Activated naive CD8-positive, alpha-beta T cell treated with anti-CD3 and anti-CD28 coated beads for 36 hours (primary cell): ENCODE measurements at regions not wholly inside any gene's neighbourhood (a gene's known extent, or its start where the extent isn't known, plus 50 kb on each side); places are given as distances from the start of the nearest gene placed in this dataset.
A peak's percentile ranks its signal among the peaks of the same experiment; 100 is the strongest.

ENCODE experiments used
- DNase-seq: peaks from one replicate; pipeline ENCODE4 v3.0.0; 2021
- H3K27ac Mint-ChIP-seq: one replicate; pipeline ENCODE4 v1.8.0; 2022; ENCODE audit warnings: mild to moderate bottlenecking, moderate library complexity, mixed read lengths
- H3K27me3 Mint-ChIP-seq: one replicate; pipeline ENCODE4 v1.8.0; 2022; ENCODE audit warnings: mild to moderate bottlenecking, mixed read lengths
- H3K36me3 Mint-ChIP-seq: one replicate; pipeline ENCODE4 v1.8.0; 2021; ENCODE audit warnings: mild to moderate bottlenecking, mixed read lengths
- H3K4me1 Mint-ChIP-seq: one replicate; pipeline ENCODE4 v1.8.0; 2021; ENCODE audit warnings: mixed read lengths
- H3K4me3 Mint-ChIP-seq: one replicate; pipeline ENCODE4 v1.8.0; 2022; ENCODE audit warnings: mild to moderate bottlenecking, moderate library complexity, mixed read lengths
- H3K9me3 Mint-ChIP-seq: one replicate; pipeline ENCODE4 v1.8.0; 2022; ENCODE audit warnings: mixed read lengths

GRCh38 chr10:88117869-88118632, 254.6 kb downstream of the PTEN start:
- Mint-ChIP-seq H3K4me1 (peaks cover 15% of the 10 kb centered on the region), H3K9me3 (no peaks in the 10 kb centered on the region), H3K4me3 (no peak overlapping the region), H3K36me3 (no peaks in the 10 kb centered on the region), H3K27me3 (peaks cover 6% of the 10 kb centered on the region), H3K27ac (no peak overlapping the region)
- DNase-seq = peak; percentile 21

- H3K27me3 Mint-ChIP-seq = peaks cover 6% of the 10 kb centered on the region
- no peak for DNase-seq
- no peaks in the 10 kb centered on the region for H3K36me3 Mint-ChIP-seq
- H3K9me3 Mint-ChIP-seq = no peaks in the 10 kb centered on the region
- no peak overlapping the region for H3K27ac Mint-ChIP-seq
- H3K4me1 Mint-ChIP-seq = peaks cover 13% of the 10 kb centered on the region
- H3K4me3 Mint-ChIP-seq = no peak overlapping the region
These were observed 255.3 kb downstream of the PTEN start for GRCh38 chr10:88118729-88119128.

GRCh38 chr10:88119160-88119559, 255.7 kb downstream of the PTEN start:
- Mint-ChIP-seq H3K27ac (no peak overlapping the region), H3K36me3 (no peaks in the 10 kb centered on the region), H3K4me3 (no peak overlapping the region), H3K4me1 (peaks cover 9% of the 10 kb centered on the region), H3K9me3 (no peaks in the 10 kb centered on the region), H3K27me3 (peaks cover 6% of the 10 kb centered on the region)
- no peak for DNase-seq

GRCh38 chr10:88120075-88120474, 256.6 kb downstream of the PTEN start:
- Mint-ChIP-seq H3K4me3 (no peak overlapping the region), H3K27me3 (peaks cover 6% of the 10 kb centered on the region), H3K9me3 (no peaks in the 10 kb centered on the region), H3K4me1 (peaks cover 7% of the 10 kb centered on the region), H3K27ac (peak overlapping the region; percentile 46), H3K36me3 (no peaks in the 10 kb centered on the region)
- no peak for DNase-seq

GRCh38 chr10:88120599-88121333, 257.3 kb downstream of the PTEN start:
- Mint-ChIP-seq H3K4me1 (peaks cover 7% of the 10 kb centered on the region), H3K27ac (no peak overlapping the region), H3K4me3 (no peak overlapping the region), H3K9me3 (no peaks in the 10 kb centered on the region), H3K27me3 (peaks cover 6% of the 10 kb centered on the region), H3K36me3 (no peaks in the 10 kb centered on the region)
- DNase-seq = no peak

- peaks cover 7% of the 10 kb centered on the region for H3K4me1 Mint-ChIP-seq
- H3K36me3 Mint-ChIP-seq = no peaks in the 10 kb centered on the region
- no peaks in the 10 kb centered on the region for H3K9me3 Mint-ChIP-seq
- H3K27me3 Mint-ChIP-seq = peaks cover 6% of the 10 kb centered on the region
- H3K4me3 Mint-ChIP-seq = no peak overlapping the region
- H3K27ac Mint-ChIP-seq = no peak overlapping the region
- no peak for DNase-seq
These were observed 257.9 kb downstream of the PTEN start for GRCh38 chr10:88121361-88121760.

GRCh38 chr10:88122145-88122544, 258.7 kb downstream of the PTEN start:
- Mint-ChIP-seq H3K4me3 (no peak overlapping the region), H3K36me3 (no peaks in the 10 kb centered on the region), H3K27ac (no peak overlapping the region), H3K27me3 (peaks cover 6% of the 10 kb centered on the region), H3K4me1 (peaks cover 11% of the 10 kb centered on the region), H3K9me3 (no peaks in the 10 kb centered on the region)
- no peak for DNase-seq

GRCh38 chr10:88122576-88122975, 259.2 kb downstream of the PTEN start:
- Mint-ChIP-seq H3K4me1 (peaks cover 11% of the 10 kb centered on the region), H3K27me3 (peaks cover 6% of the 10 kb centered on the region), H3K9me3 (no peaks in the 10 kb centered on the region), H3K36me3 (no peaks in the 10 kb centered on the region), H3K4me3 (no peak overlapping the region), H3K27ac (no peak overlapping the region)
- no peak for DNase-seq

- no peak overlapping the region for H3K4me3 Mint-ChIP-seq
- no peak for DNase-seq
- no peaks in the 10 kb centered on the region for H3K9me3 Mint-ChIP-seq
- H3K36me3 Mint-ChIP-seq = no peaks in the 10 kb centered on the region
- H3K27ac Mint-ChIP-seq = no peak overlapping the region
- peaks cover 5% of the 10 kb centered on the region for H3K4me1 Mint-ChIP-seq
- H3K27me3 Mint-ChIP-seq = peaks cover 6% of the 10 kb centered on the region
These were observed 262.3 kb downstream of the PTEN start for GRCh38 chr10:88125766-88126165.

- H3K27me3 Mint-ChIP-seq = peaks cover 6% of the 10 kb centered on the region
- H3K4me1 Mint-ChIP-seq = peaks cover 4% of the 10 kb centered on the region
- no peak overlapping the region for H3K27ac Mint-ChIP-seq
- no peaks in the 10 kb centered on the region for H3K36me3 Mint-ChIP-seq
- no peak for DNase-seq
- H3K9me3 Mint-ChIP-seq = no peaks in the 10 kb centered on the region
- H3K4me3 Mint-ChIP-seq = no peak overlapping the region
These were observed 263.3 kb downstream of the PTEN start for GRCh38 chr10:88126699-88127098.

GRCh38 chr10:88127269-88127668, 263.8 kb downstream of the PTEN start:
- Mint-ChIP-seq H3K27ac (no peak overlapping the region), H3K36me3 (no peaks in the 10 kb centered on the region), H3K9me3 (no peaks in the 10 kb centered on the region), H3K4me1 (peaks cover 4% of the 10 kb centered on the region), H3K4me3 (no peak overlapping the region), H3K27me3 (peaks cover 3% of the 10 kb centered on the region)
- no peak for DNase-seq

GRCh38 chr10:88127766-88128165, 264.3 kb downstream of the PTEN start:
- no peaks in the 10 kb centered on the region for H3K36me3 Mint-ChIP-seq
- no peaks in the 10 kb centered on the region for H3K27me3 Mint-ChIP-seq
- no peak overlapping the region for H3K27ac Mint-ChIP-seq
- H3K9me3 Mint-ChIP-seq = no peaks in the 10 kb centered on the region
- H3K4me3 Mint-ChIP-seq = no peak overlapping the region
- H3K4me1 Mint-ChIP-seq = peaks cover 4% of the 10 kb centered on the region
- DNase-seq = no peak

- no peaks in the 10 kb centered on the region for H3K36me3 Mint-ChIP-seq
- no peaks in the 10 kb centered on the region for H3K9me3 Mint-ChIP-seq
These were observed 265.6 kb downstream of the PTEN start for GRCh38 chr10:88129013-88129412.

GRCh38 chr10:88130912-88131311, 267.5 kb downstream of the PTEN start:
- H3K27me3 Mint-ChIP-seq = no peaks in the 10 kb centered on the region
- H3K4me1 Mint-ChIP-seq = peaks cover 4% of the 10 kb centered on the region
- H3K4me3 Mint-ChIP-seq = no peak overlapping the region
- H3K27ac Mint-ChIP-seq = no peak overlapping the region
- no peaks in the 10 kb centered on the region for H3K36me3 Mint-ChIP-seq
- H3K9me3 Mint-ChIP-seq = peaks cover 3% of the 10 kb centered on the region
- no peak for DNase-seq

More at GRCh38 chr10:88129013-88129412, 265.6 kb downstream of the PTEN start:
- Mint-ChIP-seq H3K4me3 (no peak overlapping the region), H3K27me3 (no peaks in the 10 kb centered on the region), H3K27ac (no peak overlapping the region), H3K4me1 (peaks cover 4% of the 10 kb centered on the region)
- no peak for DNase-seq

- Mint-ChIP-seq H3K27ac (no peak overlapping the region), H3K4me3 (no peak overlapping the region), H3K9me3 (peaks cover 3% of the 10 kb centered on the region), H3K36me3 (no peaks in the 10 kb centered on the region), H3K4me1 (peaks cover 1% of the 10 kb centered on the region), H3K27me3 (no peaks in the 10 kb centered on the region)
- no peak for DNase-seq
These were observed 268.2 kb downstream of the PTEN start for GRCh38 chr10:88131511-88132139.
